HEK293 (cell line): ENCODE measurements at regions not wholly inside any gene's neighbourhood (a gene's known extent, or its start where the extent isn't known, plus 50 kb on each side); places are given as distances from the start of the nearest gene placed in this dataset.
"Not testable (repeated sequence)": the region's sequence is repeated elsewhere in the genome, so short reads cannot be mapped to it uniquely, and the experiment has no call there.

Source experiments
- CTCF ChIA-PET: fragments of 350-600 bp; formaldehyde crosslinking; extraction: SDS; loops from one replicate; lab custom pipeline; 2021; ENCODE audit warnings: antibody characterized with exemption; lab: Yijun Ruan, JAX
- POLR2A ChIA-PET: fragments of 300-600 bp; formaldehyde crosslinking; extraction: SDS; loops from one replicate; lab custom pipeline; 2020; ENCODE audit warnings: antibody characterized with exemption, inconsistent platforms; lab: Yijun Ruan, JAX
- H3K27ac ChIP-seq: fragments of 200-500 bp; sonication (Bioruptor generic); 2 replicates; pipeline ENCODE4 v1.5.1; 2014; ENCODE audit warnings: low read depth, low read length, control low read depth, inconsistent platforms; ENCODE audit errors: extremely low read depth
- H3K36me3 ChIP-seq, 2 experiments: fragments of 200-500 bp in 1 of 2; sonication (Bioruptor generic) in 1 of 2; 1 replicate in 1 of 2; 2 replicates in 1 of 2; pipeline ENCODE4 v1.5.1; 2014 to 2017; ENCODE audit warnings: inconsistent platforms in 2 of 2, low read length in 2 of 2; ENCODE audit not compliant: control insufficient read depth in 2 of 2, insufficient read depth in 1 of 2
- H3K4me1 ChIP-seq: fragments of 200-500 bp; sonication (Bioruptor generic); 2 replicates; pipeline ENCODE4 v1.5.1; 2014; ENCODE audit warnings: mild to moderate bottlenecking, low read length, inconsistent platforms; ENCODE audit not compliant: control insufficient read depth, insufficient read depth
- H3K4me3 ChIP-seq: 2 replicates; pipeline ENCODE4 v1.5.1; 2011; ENCODE audit warnings: low read depth, mild to moderate bottlenecking, control low read depth, low read length, moderate library complexity
- H3K9me3 ChIP-seq: fragments of 200-500 bp; sonication (Bioruptor generic); 2 replicates; pipeline ENCODE4 v1.5.1; 2014; ENCODE audit warnings: low read depth, low read length, inconsistent platforms; ENCODE audit not compliant: control insufficient read depth, insufficient read depth
- BCL11B ChIP-seq: fragments of 450-650 bp; formaldehyde crosslinking; IDR thresholded peaks from 2 replicates; pipeline ENCODE4 v1.5.1; 2016; ENCODE audit warnings: low read depth, missing biosample characterization, missing genetic modification characterization
- GLIS2 ChIP-seq: fragments of 450-650 bp; formaldehyde crosslinking; IDR thresholded peaks from 2 replicates; pipeline ENCODE4 v1.5.1; 2016; ENCODE audit warnings: missing biosample characterization, missing genetic modification characterization
- KLF8 ChIP-seq: fragments of 450-650 bp; formaldehyde crosslinking; IDR thresholded peaks from 2 replicates; pipeline ENCODE4 v1.5.1; 2016; ENCODE audit warnings: missing biosample characterization, missing genetic modification characterization
- KLF9 ChIP-seq: fragments of 450-650 bp; formaldehyde crosslinking; IDR thresholded peaks from 2 replicates; pipeline ENCODE4 v1.5.1; 2016; ENCODE audit warnings: missing biosample characterization, missing genetic modification characterization, low read depth
- PRDM1 ChIP-seq: fragments of 450-650 bp; formaldehyde crosslinking; IDR thresholded peaks from 2 replicates; pipeline ENCODE4; 2016; ENCODE audit warnings: missing biosample characterization, missing genetic modification characterization
- PRDM10 ChIP-seq: fragments of 450-650 bp; formaldehyde crosslinking; IDR thresholded peaks from 2 replicates; pipeline ENCODE4 v1.5.1; 2016; ENCODE audit warnings: missing biosample characterization, missing genetic modification characterization
- PRDM2 ChIP-seq: fragments of 450-650 bp; formaldehyde crosslinking; IDR thresholded peaks from 2 replicates; pipeline ENCODE4 v1.5.1; 2016; ENCODE audit warnings: missing biosample characterization, missing genetic modification characterization, borderline replicate concordance
- SCRT2 ChIP-seq: fragments of 450-650 bp; formaldehyde crosslinking; IDR thresholded peaks from 2 replicates; pipeline ENCODE4 v1.5.1; 2016; ENCODE audit warnings: missing biosample characterization, missing genetic modification characterization
- SP2 ChIP-seq: fragments of 450-650 bp; formaldehyde crosslinking; IDR thresholded peaks from 2 replicates; pipeline ENCODE4 v1.5.1; 2016; ENCODE audit warnings: missing biosample characterization, missing genetic modification characterization
- SP3 ChIP-seq: fragments of 450-650 bp; formaldehyde crosslinking; IDR thresholded peaks from 2 replicates; pipeline ENCODE4 v1.5.1; 2016; ENCODE audit warnings: missing biosample characterization, missing genetic modification characterization
- ZBTB10 ChIP-seq: fragments of 450-650 bp; formaldehyde crosslinking; IDR thresholded peaks from 2 replicates; pipeline ENCODE4 v1.5.1; 2016; ENCODE audit warnings: missing biosample characterization, missing genetic modification characterization
- ZBTB26 ChIP-seq: fragments of 450-650 bp; formaldehyde crosslinking; optimal IDR thresholded peaks from 2 replicates; pipeline ENCODE3; 2016; ENCODE audit warnings: missing biosample characterization, mild to moderate bottlenecking, missing genetic modification characterization
- ZBTB8A ChIP-seq: fragments of 450-650 bp; formaldehyde crosslinking; IDR thresholded peaks from 2 replicates; pipeline ENCODE4 v1.5.1; 2016; ENCODE audit warnings: missing biosample characterization, missing genetic modification characterization
- ZNF248 ChIP-seq: fragments of 450-650 bp; formaldehyde crosslinking; IDR thresholded peaks from 2 replicates; pipeline ENCODE4 v1.5.1; 2017; ENCODE audit warnings: missing biosample characterization, missing genetic modification characterization
- ZNF354C ChIP-seq: fragments of 450-650 bp; formaldehyde crosslinking; IDR thresholded peaks from 2 replicates; pipeline ENCODE4 v1.5.1; 2016; ENCODE audit warnings: missing biosample characterization, missing genetic modification characterization, low read depth, borderline replicate concordance
- ZNF660 ChIP-seq: fragments of 450-650 bp; IDR thresholded peaks from 2 replicates; pipeline ENCODE4 v1.5.1; 2018; ENCODE audit warnings: missing biosample characterization, mild to moderate bottlenecking, missing genetic modification characterization
- ZNF670 ChIP-seq: fragments of 450-650 bp; formaldehyde crosslinking; IDR thresholded peaks from 2 replicates; pipeline ENCODE4 v1.5.1; 2016; ENCODE audit warnings: missing biosample characterization, missing genetic modification characterization, low read depth
- ZNF707 ChIP-seq: fragments of 450-650 bp; formaldehyde crosslinking; IDR thresholded peaks from 2 replicates; pipeline ENCODE4 v1.5.1; 2016; ENCODE audit warnings: missing biosample characterization, missing genetic modification characterization

GRCh38 chr5:1955586-1955985 is 72.9 kb upstream of the IRX4 start:
- Histone ChIP-seq H3K36me3 (no peaks in the 10 kb centered on the region), H3K9me3 (no peaks in the 10 kb centered on the region), H3K4me1 (no peaks in the 10 kb centered on the region), H3K27ac (no peak overlapping the region), H3K4me3 (no peak overlapping the region)
- ChIA-PET CTCF (no interaction called here), POLR2A (no interaction called here)
- no peak for TF ChIP-seq ZNF354C (tag by site-specific recombination)
- TF ChIP-seq PRDM2, result no peak
- no peak for TF ChIP-seq KLF8 (tag by site-specific recombination)
- no peak for TF ChIP-seq SCRT2
- TF ChIP-seq ZBTB10 (tag by site-specific recombination), result no peak
- no peak for TF ChIP-seq KLF9 (tag by site-specific recombination)

GRCh38 chr5:1953710-1954109 is 71.0 kb upstream of the IRX4 start:
- H3K4me3 ChIP-seq, H3K4me1 ChIP-seq, H3K9me3 ChIP-seq, POLR2A ChIA-PET, H3K36me3 ChIP-seq, H3K27ac ChIP-seq, CTCF ChIA-PET: not testable (repeated sequence)

- Histone ChIP-seq H3K4me3 (no peak overlapping the region), H3K27ac (no peak overlapping the region)
- POLR2A ChIA-PET, result no interaction called here
- TF ChIP-seq ZNF248 (tag by site-specific recombination) (no peak), GLIS2 (tag by site-specific recombination) (no peak), SP3 (tag by site-specific recombination) (no peak), PRDM1 (no peak), ZBTB26 (tag by site-specific recombination) (no peak), BCL11B (no peak), PRDM10 (tag by site-specific recombination) (no peak), ZBTB8A (tag by site-specific recombination) (no peak), ZNF707 (tag by site-specific recombination) (no peak), ZNF670 (no peak), SP2 (tag by site-specific recombination) (no peak), ZNF660 (tag by site-specific recombination) (no peak)
These were observed 69.8 kb upstream of the IRX4 start for GRCh38 chr5:1952444-1953099.

More at GRCh38 chr5:1952444-1953099, 69.8 kb upstream of the IRX4 start:
- CTCF ChIA-PET, result interaction anchor here (0.6 kb wide), 1 partner anchor 37 kb away, joined by 3 read pairs; no protein-coding TSS in a partner anchor
- Histone ChIP-seq H3K36me3 (no peaks in the 10 kb centered on the region), H3K4me1 (no peaks in the 10 kb centered on the region), H3K9me3 (no peaks in the 10 kb centered on the region)
